NCI-H1048 (cell line): ENCODE measurements at regions not wholly inside any gene's neighbourhood (a gene's known extent, or its start where the extent isn't known, plus 50 kb on each side); places are given as distances from the start of the nearest gene placed in this dataset.
"Not testable (repeated sequence)": the region's sequence is repeated elsewhere in the genome, so short reads cannot be mapped to it uniquely, and the experiment has no call there.

Source experiments
- DNase-seq: peaks from one replicate; lab custom pipeline; 2025; lab: John Stamatoyannopoulos, UW

DNA sequence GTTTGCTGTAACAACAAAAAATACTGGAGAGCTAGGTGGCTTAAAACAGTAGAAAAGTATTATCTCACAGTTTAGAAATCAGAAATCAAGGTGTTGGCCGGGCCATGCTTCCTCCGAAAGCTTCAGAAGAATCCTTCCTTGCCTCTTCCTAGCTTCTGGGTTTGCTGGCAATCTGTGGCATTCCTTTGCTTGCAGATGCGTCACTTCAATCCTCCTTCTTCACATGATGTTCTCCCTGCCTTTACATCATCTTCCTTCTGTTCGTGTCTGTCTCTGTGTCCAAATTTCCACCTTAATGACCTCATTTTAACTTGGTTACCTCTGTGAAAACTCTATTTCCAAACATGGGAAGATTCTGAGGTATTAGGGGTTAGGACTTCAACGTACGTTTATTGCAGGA lies 90.4 kb upstream of the CHD1 start:
- no peak for DNase-seq

DNA sequence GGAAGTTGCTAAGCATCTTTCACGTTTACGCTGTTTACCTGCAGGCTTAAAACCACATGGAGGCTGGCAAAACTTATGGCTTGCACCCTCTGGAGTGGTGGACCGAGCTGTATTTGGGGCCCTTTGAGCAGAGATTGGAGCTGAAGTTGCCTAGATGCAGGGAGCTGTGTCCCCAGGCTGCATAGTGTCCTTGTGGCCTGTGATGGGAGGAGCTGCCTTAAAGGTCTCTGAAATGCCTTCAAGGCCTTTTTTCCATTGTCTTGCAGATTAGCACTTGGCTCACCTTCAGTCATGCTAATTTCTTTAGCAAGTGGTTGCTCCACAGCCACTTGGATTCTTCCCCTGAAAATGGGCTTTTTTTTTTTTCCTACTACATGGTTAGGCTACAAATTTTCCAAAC lies 81.5 kb upstream of the CHD1 start:
- no peak for DNase-seq

DNA sequence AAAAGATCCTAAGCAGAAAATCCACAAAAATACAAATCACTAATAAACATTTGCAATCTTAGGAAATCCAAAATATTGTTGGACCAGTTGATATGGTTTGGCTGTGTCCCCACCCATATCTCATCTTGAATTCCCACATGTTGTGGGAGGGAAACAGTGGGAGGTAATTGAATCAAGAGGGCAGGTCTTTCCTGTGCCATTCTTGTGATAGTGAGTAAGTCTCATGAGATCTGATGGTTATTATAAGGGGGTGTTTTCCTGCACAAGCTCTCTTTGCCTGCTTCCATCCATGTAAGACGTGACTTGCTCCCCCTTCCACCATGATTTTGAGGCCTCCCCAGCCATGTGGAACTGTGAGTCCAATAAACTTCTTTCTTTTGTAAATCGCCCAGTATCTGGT lies 79.2 kb upstream of the CHD1 start:
- DNase-seq: not testable (repeated sequence)

DNA sequence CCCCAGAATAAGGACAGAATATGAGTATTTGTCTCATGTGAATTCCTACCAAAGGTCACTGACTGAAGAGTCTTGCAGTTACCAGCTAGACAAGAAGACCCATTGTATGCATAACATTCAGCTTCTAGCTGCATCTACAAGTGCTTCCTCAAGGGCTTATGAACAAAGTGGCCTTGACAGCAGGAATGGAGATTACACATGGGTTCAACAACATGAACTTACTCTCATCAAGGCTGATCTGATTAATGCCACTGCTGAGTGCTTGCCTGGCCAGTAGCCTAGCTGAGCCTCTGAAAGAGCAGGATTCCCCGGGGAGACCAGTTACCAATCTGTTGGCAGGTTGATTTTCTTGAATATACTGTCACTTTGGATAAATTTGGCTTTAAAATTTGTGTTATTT lies 76.7 kb upstream of the CHD1 start:
- no peak for DNase-seq

DNA sequence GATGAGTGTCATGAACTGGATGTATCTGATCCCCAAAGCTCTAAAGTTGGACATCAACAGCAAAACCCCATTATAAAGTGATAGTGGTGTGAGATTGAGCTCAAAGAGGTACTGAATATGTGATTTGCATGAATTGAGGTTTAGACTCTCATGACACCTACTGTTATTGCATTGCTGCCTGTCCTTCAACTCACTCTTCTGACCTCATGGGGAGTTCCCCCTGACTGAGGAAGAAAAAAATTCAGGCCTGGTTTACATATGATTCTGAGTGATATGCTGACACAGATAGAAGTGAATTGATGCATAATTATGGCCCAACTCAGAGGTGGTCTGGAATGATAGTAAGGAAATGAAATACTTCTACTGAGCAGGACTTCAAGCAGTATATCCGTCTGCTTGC lies 76.2 kb upstream of the CHD1 start:
- no peak for DNase-seq

DNA sequence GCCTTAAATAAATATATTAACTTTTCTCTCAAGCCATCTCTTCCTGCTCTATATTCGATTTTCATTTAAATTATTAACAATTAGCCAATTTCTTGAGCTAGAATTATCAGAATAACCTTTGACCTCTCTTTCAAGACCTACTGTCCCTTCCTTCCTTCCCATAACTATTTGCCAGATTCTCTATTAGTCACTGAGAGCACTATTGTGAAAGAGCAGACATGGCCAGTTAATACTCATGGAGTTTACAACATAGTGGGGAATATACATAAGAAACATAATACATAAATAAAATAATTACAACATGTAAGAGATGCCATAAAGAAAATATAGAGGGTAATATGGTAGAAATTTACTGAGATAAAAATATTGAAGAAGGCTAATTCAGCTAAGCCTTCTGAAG lies 72.1 kb upstream of the CHD1 start:
- no peak for DNase-seq

DNA sequence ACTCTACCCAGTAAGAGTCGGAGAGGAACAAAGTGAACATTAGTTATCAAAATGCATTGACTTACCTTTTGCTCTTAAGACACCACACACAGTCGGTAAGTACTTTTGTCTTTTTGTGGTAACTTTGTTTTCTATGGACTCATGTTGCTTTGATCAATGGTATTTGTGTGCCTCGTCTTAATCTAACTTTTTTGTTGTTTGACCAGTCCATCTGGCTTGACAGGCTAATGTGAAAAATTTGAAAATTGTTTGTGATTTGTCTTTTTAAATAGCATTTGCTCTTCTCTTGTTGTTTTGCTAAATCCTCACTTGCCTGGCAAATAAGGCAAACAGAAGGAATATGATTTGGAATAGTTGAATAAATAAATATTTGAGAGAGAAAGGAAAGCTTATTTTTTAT lies 71.4 kb upstream of the CHD1 start:
- DNase-seq: no peak

DNA sequence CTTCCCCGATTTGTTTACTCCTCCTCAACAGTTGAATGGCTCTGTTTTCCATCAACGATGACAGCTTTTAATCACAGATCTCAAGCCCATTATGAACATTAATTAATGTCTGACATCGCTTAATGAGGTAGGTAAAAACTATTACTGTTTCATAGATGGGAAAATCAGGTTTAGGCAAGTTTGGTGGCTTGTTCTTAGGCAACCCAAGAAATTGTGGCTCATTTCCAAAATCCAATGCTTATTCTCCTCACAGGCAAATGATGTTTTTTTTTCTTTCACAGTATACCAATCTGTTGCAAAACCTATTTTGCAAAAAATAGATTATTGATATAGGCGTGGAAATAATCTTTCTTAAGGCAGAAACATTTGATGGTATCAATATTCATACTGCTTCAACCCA lies 70.8 kb upstream of the CHD1 start:
- DNase-seq: no peak

DNA sequence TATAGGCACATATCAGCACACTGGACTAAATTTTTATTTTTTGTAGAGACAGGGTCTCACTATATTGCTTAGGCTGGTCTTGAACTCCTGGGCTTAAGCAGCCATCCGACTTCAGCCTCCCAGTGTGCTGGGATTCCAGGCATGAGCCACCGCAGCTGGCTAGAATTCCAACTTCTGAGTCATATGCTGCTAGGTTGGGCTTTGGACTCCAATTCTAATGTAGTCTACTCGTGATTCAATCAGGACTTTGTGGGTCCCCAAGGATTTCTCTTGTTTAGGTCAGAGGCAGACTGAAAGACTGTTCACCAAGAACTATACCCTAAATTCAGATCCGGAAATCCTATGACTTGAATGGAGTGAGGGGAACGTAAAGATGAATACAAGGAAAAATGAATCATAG lies 68.2 kb upstream of the CHD1 start:
- DNase-seq: no peak

DNA sequence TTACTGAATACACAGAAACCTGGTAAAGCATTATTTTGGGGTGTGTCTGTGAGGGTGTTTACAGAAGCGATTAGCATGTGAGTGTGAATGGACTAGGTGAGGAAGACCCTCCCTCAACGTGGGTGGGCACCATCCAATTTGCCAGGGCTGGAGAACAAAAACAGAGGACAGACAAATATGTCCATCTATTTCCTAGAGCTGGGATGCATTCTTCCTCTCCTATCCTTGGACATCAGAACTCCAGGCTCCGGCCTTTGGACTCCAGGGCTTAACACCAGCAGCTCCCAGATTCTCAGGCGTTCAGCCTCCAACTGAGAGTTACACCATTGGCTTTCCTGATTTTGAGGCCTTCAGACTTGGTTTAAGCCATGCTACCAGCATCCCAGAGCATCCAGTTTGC lies 65.8 kb upstream of the CHD1 start:
- DNase-seq: no peak

DNA sequence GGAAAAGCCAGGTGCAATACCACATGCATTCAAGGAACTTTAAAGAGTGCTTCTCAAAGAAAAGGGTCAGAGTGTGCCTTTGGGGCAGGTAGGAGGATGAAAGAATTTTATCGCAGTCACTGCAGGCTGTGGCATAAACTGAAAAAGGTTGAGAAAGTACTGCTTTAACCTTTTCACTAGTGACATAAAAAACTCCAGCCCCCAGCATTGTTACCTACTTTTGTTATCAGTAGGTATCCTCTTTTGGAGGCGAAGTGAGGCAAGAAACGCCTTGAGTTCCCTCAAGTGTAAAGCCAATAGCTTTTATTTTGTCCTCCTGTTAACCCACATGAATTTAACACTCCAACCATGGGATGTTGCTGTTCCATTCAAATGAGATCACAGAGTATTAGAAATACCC lies 64.7 kb upstream of the CHD1 start:
- DNase-seq: no peak

DNA sequence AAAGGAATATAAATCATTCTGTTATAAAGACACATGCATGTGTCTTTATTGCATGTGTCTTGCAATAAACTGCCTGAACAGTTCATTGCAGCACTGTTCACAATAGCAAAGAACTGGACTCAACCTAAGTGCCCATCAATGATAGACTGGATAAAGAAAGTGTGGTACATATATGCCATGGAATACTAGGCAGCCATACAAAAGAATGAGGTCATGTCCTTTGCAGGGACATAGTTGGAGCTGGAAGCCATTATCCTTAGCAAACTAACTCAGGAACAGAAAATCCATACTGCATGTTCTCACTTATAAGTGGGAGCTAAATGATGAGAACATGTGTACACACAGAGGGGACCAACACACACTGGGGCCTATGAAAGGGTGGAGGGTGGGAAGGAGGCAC lies 63.7 kb upstream of the CHD1 start:
- DNase-seq: no peak

DNA sequence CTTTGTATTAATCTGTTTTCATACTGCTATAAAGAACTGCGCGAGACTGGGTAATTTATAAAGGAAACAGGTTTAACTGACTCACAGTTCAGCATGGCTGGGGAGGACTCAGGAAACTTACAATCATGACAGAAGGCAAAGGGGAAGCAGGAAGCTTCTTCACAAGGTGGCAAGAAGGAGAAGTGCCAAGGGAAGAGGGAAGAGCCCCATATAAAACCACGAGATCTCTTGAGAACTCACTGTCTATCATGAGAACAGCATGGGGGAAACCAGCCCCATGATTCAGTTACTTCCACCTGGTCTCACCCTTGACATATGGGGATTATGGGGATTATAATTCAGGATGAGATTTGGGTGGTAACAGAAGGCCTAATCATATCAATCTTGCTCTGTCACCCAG lies 60.9 kb upstream of the CHD1 start:
- DNase-seq: no peak

DNA sequence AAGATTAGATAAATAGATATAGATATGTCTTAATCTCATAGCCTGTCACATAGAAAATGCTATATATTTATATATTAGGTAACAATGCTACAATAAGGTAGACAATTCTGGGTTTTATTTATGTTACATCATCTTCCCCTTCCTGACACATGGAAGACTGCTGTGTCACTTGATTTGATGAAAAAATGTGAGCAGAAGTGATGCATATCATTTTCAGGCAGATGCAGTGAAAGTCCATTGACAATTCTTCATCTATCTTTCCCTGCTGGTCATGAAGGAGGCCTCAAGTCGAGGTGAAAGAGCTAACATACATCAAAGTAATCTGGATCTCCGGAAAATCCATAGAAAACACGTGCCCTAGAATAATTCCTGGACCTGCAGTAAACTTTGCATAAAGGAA lies 57.8 kb upstream of the CHD1 start:
- no peak for DNase-seq

DNA sequence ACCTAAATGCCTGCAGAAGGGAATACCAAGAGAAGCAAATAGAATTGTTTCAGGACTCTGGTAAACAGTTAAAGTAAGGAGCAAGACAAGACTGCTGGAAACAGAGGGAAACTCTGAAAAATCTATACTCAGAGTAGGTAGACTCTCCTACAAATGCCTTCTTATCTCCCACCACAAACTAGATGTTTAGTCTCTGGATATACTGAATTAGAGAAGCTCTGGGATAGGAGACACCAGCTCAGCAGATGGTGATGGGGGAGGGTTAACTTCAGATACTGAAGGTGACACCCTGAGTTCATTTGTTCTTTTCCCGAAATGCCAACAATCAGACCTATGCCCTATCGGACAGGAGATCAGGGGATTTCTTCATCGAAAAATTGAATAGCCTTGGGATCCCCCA lies 54.1 kb upstream of the CHD1 start:
- DNase-seq: no peak
